Liver (tissue), 8 donors: ENCODE measurements at regions not wholly inside any gene's neighbourhood (a gene's known extent, or its start where the extent isn't known, plus 50 kb on each side); places are given as distances from the start of the nearest gene placed in this dataset.

Experiments
- DNase-seq: peaks from one replicate; pipeline ENCODE4 v3.0.0-alpha.2; 2017; ENCODE audit warnings: low spot score
- H3K27ac ChIP-seq, 2 donors: one replicate each; pipeline ENCODE4 v1.7.0; 2013; ENCODE audit warnings: inconsistent platforms in 2 of 2, low read length in 2 of 2, control low read depth in 1 of 2, low read depth in 1 of 2, mild to moderate bottlenecking in 1 of 2
- H3K27me3 ChIP-seq, 4 donors: one replicate each; pipeline versions ENCODE4 v1.6.1 to v1.7.0; 2013; ENCODE audit warnings: low read length in 3 of 4, inconsistent platforms in 1 of 4, mild to moderate bottlenecking in 1 of 4, moderate library complexity in 1 of 4; ENCODE audit not compliant: control insufficient read depth in 4 of 4, insufficient read depth in 4 of 4
- H3K36me3 ChIP-seq, 4 donors: one replicate each; pipeline versions ENCODE4 v1.6.1 to v1.7.0; 2013; ENCODE audit warnings: low read length in 3 of 4, mild to moderate bottlenecking in 3 of 4, low read depth in 1 of 4, moderate library complexity in 1 of 4; ENCODE audit not compliant: control insufficient read depth in 4 of 4, insufficient read depth in 3 of 4
- H3K4me1 ChIP-seq, 4 donors: one replicate each; pipeline versions ENCODE4 v1.6.1 to v1.7.0; 2013; ENCODE audit warnings: low read length in 3 of 4, mild to moderate bottlenecking in 3 of 4, moderate library complexity in 1 of 4; ENCODE audit not compliant: control insufficient read depth in 4 of 4, insufficient read depth in 4 of 4
- H3K4me3 ChIP-seq, 3 donors: one replicate each; pipeline versions ENCODE4 v1.6.1 to v1.7.0; 2013; ENCODE audit warnings: low read length in 3 of 3, control low read depth in 1 of 3, low read depth in 1 of 3, mild to moderate bottlenecking in 1 of 3
- H3K9ac ChIP-seq, 2 donors: one replicate each; pipeline ENCODE4 v1.7.0; 2013; ENCODE audit warnings: low read length in 2 of 2, mild to moderate bottlenecking in 2 of 2, moderate library complexity in 2 of 2, control low read depth in 1 of 2, low read depth in 1 of 2
- H3K9me3 ChIP-seq, 4 donors: one replicate each; pipeline versions ENCODE4 v1.6.1 to v1.7.0; 2013; ENCODE audit warnings: low read length in 3 of 4; ENCODE audit not compliant: control insufficient read depth in 4 of 4
- FOXA1 ChIP-seq: IDR thresholded peaks from 2 replicates; pipeline ENCODE4 v1.6.1; 2016; ENCODE audit warnings: antibody characterized with exemption
- FOXA2 ChIP-seq: IDR thresholded peaks from 2 replicates; pipeline ENCODE4 v1.6.1; 2016; ENCODE audit warnings: antibody characterized with exemption
- GABPA ChIP-seq, 2 donors: IDR thresholded peaks in 1 of 2; conservative IDR thresholded peaks in 1 of 2; 2 replicates each; pipeline ENCODE4 v1.6.1; 2016; ENCODE audit warnings: antibody characterized with exemption in 2 of 2, mild to moderate bottlenecking in 1 of 2, moderate library complexity in 1 of 2
- HNF4A ChIP-seq, 2 donors: conservative IDR thresholded peaks; 2 replicates each; pipeline ENCODE4 v1.6.1; 2016; ENCODE audit warnings: antibody characterized with exemption in 2 of 2, mild to moderate bottlenecking in 2 of 2
- HNF4G ChIP-seq: IDR thresholded peaks from 2 replicates; pipeline ENCODE4 v1.6.1; 2016; ENCODE audit warnings: antibody characterized with exemption
- NR2F2 ChIP-seq: IDR thresholded peaks from 2 replicates; pipeline ENCODE4 v1.6.1; 2016; ENCODE audit warnings: antibody characterized with exemption
- RAD21 ChIP-seq, 2 donors: IDR thresholded peaks; 2 replicates each; pipeline ENCODE4 v1.6.1; 2016; ENCODE audit warnings: antibody characterized with exemption in 2 of 2, mild to moderate bottlenecking in 2 of 2
- RXRA ChIP-seq, 2 donors: IDR thresholded peaks; 2 replicates each; pipeline ENCODE4 v1.6.1; 2017 to 2018; ENCODE audit warnings: antibody characterized with exemption in 2 of 2, mild to moderate bottlenecking in 1 of 2
- SP1 ChIP-seq: IDR thresholded peaks from 2 replicates; pipeline ENCODE4 v1.6.1; 2018; ENCODE audit warnings: antibody characterized with exemption, mild to moderate bottlenecking
- TAF1 ChIP-seq: conservative IDR thresholded peaks from 2 replicates; pipeline ENCODE4 v1.6.1; 2016; ENCODE audit warnings: antibody characterized with exemption, mild to moderate bottlenecking
- YY1 ChIP-seq: IDR thresholded peaks from 2 replicates; pipeline ENCODE4 v1.6.1; 2016; ENCODE audit warnings: antibody characterized with exemption, mild to moderate bottlenecking
- WGBS: extraction: QIAGEN DNeasy Blood & Tissue Kit; methylation state at CpG from one replicate; pipeline ENCODE4 v1.1.7; 2013; 5-methylcytosine and 5-hydroxymethylcytosine counted together
- TF ChIP-seq, protein P1 (sequence below): IDR thresholded peaks from 2 replicates; pipeline ENCODE4 v1.6.1; 2016; ENCODE audit warnings: antibody characterized with exemption
- TF ChIP-seq, protein P2 (sequence below): IDR thresholded peaks from 2 replicates; pipeline ENCODE4 v1.6.1; 2016; ENCODE audit warnings: antibody characterized with exemption, mild to moderate bottlenecking
- TF ChIP-seq, protein P3 (sequence below): fragments of 150-350 bp; IDR thresholded peaks from 2 replicates; pipeline ENCODE4 v1.5.1; 2017; ENCODE audit warnings: improper control_type of control experiment, low read depth, low read length; ENCODE audit not compliant: missing input control
- TF ChIP-seq, protein P4 (sequence below): IDR thresholded peaks from 2 replicates; pipeline ENCODE4 v1.6.1; 2016; ENCODE audit warnings: antibody characterized with exemption
- TF ChIP-seq, protein P5 (sequence below): IDR thresholded peaks from 2 replicates; pipeline ENCODE4 v1.6.1; 2016; ENCODE audit warnings: antibody characterized with exemption
- donor health status: healthy.
- donor health status: healthy.
- donor health status: healthy.
- donor health status: healthy.
- donor health status: healthy.

DNA sequence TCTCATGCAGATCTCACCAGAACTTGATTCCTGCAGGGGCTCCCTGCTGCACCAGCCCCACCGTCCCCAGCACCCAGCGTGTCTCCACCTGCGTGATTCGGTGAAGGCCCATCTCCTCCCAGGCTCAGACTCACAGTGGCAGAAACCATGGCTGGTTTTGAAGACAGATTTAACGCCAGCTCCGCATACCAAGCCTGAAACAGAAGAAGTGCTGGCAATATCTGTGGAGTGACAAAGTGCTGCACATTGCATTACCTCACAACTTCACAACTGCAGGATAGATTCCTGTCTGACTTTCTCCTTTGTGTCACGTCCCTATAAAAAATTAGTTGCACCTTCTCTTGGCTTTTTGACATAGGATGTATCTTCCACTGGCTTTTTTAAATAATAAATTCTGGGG, 120.7 kb downstream of the TTLL2 start:
- Histone ChIP-seq H3K4me1 (no peaks in the 10 kb centered on the region), H3K9me3 (no peaks in the 10 kb centered on the region), H3K4me3 (no peak overlapping the region), H3K27ac (no peak overlapping the region), H3K36me3 (no peaks in the 10 kb centered on the region), H3K9ac (no peak overlapping the region), H3K27me3 (no peaks in the 10 kb centered on the region)
- 82% methylated on average over 7 of the region's 7 CpGs for WGBS
- no peak for TF ChIP-seq RXRA (IDR thresholded peaks at IDR 0.05)
- TF ChIP-seq, protein P1, sequence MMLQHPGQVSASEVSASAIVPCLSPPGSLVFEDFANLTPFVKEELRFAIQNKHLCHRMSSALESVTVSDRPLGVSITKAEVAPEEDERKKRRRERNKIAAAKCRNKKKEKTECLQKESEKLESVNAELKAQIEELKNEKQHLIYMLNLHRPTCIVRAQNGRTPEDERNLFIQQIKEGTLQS = no peak
- TF ChIP-seq, protein P2, sequence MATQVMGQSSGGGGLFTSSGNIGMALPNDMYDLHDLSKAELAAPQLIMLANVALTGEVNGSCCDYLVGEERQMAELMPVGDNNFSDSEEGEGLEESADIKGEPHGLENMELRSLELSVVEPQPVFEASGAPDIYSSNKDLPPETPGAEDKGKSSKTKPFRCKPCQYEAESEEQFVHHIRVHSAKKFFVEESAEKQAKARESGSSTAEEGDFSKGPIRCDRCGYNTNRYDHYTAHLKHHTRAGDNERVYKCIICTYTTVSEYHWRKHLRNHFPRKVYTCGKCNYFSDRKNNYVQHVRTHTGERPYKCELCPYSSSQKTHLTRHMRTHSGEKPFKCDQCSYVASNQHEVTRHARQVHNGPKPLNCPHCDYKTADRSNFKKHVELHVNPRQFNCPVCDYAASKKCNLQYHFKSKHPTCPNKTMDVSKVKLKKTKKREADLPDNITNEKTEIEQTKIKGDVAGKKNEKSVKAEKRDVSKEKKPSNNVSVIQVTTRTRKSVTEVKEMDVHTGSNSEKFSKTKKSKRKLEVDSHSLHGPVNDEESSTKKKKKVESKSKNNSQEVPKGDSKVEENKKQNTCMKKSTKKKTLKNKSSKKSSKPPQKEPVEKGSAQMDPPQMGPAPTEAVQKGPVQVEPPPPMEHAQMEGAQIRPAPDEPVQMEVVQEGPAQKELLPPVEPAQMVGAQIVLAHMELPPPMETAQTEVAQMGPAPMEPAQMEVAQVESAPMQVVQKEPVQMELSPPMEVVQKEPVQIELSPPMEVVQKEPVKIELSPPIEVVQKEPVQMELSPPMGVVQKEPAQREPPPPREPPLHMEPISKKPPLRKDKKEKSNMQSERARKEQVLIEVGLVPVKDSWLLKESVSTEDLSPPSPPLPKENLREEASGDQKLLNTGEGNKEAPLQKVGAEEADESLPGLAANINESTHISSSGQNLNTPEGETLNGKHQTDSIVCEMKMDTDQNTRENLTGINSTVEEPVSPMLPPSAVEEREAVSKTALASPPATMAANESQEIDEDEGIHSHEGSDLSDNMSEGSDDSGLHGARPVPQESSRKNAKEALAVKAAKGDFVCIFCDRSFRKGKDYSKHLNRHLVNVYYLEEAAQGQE = no peak
- TF ChIP-seq RAD21 (IDR thresholded peaks at IDR 0.05) = no peak
- TF ChIP-seq, protein P3, sequence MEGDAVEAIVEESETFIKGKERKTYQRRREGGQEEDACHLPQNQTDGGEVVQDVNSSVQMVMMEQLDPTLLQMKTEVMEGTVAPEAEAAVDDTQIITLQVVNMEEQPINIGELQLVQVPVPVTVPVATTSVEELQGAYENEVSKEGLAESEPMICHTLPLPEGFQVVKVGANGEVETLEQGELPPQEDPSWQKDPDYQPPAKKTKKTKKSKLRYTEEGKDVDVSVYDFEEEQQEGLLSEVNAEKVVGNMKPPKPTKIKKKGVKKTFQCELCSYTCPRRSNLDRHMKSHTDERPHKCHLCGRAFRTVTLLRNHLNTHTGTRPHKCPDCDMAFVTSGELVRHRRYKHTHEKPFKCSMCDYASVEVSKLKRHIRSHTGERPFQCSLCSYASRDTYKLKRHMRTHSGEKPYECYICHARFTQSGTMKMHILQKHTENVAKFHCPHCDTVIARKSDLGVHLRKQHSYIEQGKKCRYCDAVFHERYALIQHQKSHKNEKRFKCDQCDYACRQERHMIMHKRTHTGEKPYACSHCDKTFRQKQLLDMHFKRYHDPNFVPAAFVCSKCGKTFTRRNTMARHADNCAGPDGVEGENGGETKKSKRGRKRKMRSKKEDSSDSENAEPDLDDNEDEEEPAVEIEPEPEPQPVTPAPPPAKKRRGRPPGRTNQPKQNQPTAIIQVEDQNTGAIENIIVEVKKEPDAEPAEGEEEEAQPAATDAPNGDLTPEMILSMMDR = no peak
- no peak for TF ChIP-seq SP1
- no peak for TF ChIP-seq TAF1
- no peak for TF ChIP-seq YY1
- TF ChIP-seq HNF4G = no peak
- DNase-seq = no peak

DNA sequence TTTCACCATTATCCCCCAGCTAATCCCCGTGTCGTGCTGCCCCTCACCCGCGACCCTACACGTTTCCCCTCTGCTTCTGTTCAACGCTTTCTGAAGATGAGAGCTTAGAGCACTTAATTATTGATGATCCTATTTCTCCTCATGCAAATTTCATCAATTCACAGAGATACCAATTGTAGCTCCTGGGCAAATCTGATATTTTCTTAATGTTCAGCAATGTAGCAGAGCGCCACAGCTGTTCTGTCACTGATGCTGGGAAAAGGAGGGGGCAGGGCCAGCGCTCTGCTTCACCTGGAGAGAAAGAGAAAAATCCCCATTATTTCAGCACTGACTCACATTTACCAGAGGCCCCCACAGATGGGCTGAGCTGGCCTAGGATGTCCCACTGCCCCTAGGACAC, 121.2 kb downstream of the TTLL2 start:
- H3K9ac ChIP-seq = no peak overlapping the region
- no peak for DNase-seq
- TF ChIP-seq YY1 = no peak
- no peaks in the 10 kb centered on the region for H3K4me1 ChIP-seq
- no peaks in the 10 kb centered on the region for H3K27me3 ChIP-seq
- H3K27ac ChIP-seq = no peak overlapping the region
- no peaks in the 10 kb centered on the region for H3K36me3 ChIP-seq
- WGBS = 85% methylated on average over 8 of the region's 8 CpGs
- no peaks in the 10 kb centered on the region for H3K9me3 ChIP-seq
- H3K4me3 ChIP-seq = no peak overlapping the region

DNA sequence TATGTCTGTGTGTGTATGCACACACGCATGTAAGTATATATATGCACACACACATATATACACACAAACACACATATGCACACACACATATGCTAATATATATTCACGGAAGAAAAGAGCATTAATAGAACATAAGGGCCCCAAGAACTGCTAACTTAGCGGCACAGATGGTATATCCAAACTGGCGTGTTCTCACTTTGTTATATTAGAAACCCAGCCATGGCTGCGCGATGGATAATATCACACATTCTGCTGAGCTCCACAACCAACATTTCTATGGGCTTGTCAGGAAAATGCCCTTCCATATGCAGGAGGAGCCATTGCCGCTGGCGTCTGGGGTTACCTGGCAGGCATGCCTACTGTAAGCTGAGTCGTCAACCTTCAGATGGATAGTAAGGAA, 122.1 kb downstream of the TTLL2 start:
- Histone ChIP-seq H3K9me3 (no peaks in the 10 kb centered on the region), H3K27me3 (no peaks in the 10 kb centered on the region), H3K4me3 (no peak overlapping the region), H3K27ac (no peak overlapping the region), H3K9ac (no peak overlapping the region), H3K36me3 (no peaks in the 10 kb centered on the region), H3K4me1 (no peaks in the 10 kb centered on the region)
- no peak for DNase-seq
- WGBS = 95% methylated on average over 9 of the region's 9 CpGs
- no peak for TF ChIP-seq HNF4G
- TF ChIP-seq, protein P4, sequence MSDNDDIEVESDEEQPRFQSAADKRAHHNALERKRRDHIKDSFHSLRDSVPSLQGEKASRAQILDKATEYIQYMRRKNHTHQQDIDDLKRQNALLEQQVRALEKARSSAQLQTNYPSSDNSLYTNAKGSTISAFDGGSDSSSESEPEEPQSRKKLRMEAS = no peak
- TF ChIP-seq, protein P5, sequence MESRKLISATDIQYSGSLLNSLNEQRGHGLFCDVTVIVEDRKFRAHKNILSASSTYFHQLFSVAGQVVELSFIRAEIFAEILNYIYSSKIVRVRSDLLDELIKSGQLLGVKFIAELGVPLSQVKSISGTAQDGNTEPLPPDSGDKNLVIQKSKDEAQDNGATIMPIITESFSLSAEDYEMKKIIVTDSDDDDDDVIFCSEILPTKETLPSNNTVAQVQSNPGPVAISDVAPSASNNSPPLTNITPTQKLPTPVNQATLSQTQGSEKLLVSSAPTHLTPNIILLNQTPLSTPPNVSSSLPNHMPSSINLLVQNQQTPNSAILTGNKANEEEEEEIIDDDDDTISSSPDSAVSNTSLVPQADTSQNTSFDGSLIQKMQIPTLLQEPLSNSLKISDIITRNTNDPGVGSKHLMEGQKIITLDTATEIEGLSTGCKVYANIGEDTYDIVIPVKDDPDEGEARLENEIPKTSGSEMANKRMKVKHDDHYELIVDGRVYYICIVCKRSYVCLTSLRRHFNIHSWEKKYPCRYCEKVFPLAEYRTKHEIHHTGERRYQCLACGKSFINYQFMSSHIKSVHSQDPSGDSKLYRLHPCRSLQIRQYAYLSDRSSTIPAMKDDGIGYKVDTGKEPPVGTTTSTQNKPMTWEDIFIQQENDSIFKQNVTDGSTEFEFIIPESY = no peak
- no peak for TF ChIP-seq FOXA2
- no peak for TF ChIP-seq RXRA (IDR thresholded peaks at IDR 0.05)
- TF ChIP-seq RAD21 (IDR thresholded peaks at IDR 0.05) = no peak
- no peak for TF ChIP-seq HNF4A (conservative IDR thresholded peaks at IDR 0.05)
- TF ChIP-seq GABPA (IDR thresholded peaks at IDR 0.05 in 1 of 2, conservative IDR thresholded peaks at IDR 0.05 in 1 of 2) = no peak
- no peak for TF ChIP-seq NR2F2
- no peak for TF ChIP-seq TAF1
- TF ChIP-seq, protein P3 = no peak
- TF ChIP-seq, protein P1 = no peak
- no peak for TF ChIP-seq FOXA1
